GM18520 (cell line): ENCODE measurements at regions not wholly inside any gene's neighbourhood (a gene's known extent, or its start where the extent isn't known, plus 50 kb on each side); places are given as distances from the start of the nearest gene placed in this dataset.

Source experiments
- ATAC-seq: cut with Tn5 transposase; IDR thresholded peaks from one replicate; pipeline ENCODE4 v1.9.1; 2021; ENCODE audit not compliant: unreplicated experiment

GRCh38 chr16:87250431-87250960 is 66.7 kb downstream of the C16orf95 start:
- ATAC-seq, result no peak

GRCh38 chr16:87252269-87252970 is 64.8 kb downstream of the C16orf95 start:
- ATAC-seq, result no peak
